ENCODE measurements at regions not wholly inside any gene's neighbourhood (a gene's known extent, or its start where the extent isn't known, plus 50 kb on each side); places are given as distances from the start of the nearest gene placed in this dataset.

- Histone ChIP-seq H3K27me3 (replicated peaks in 2 of 5; ENCODE audit: control insufficient read depth in 4 of 5, insufficient read depth in 5 of 5, low read length in 4 of 5) (no peaks in the 10 kb centered on the region), H3K36me3 (ENCODE audit: control insufficient read depth in 4 of 4, insufficient read depth in 4 of 4, low read length in 3 of 4) (no peaks in the 10 kb centered on the region), H3K4me3 (ENCODE audit: control insufficient read depth in 1 of 7, extremely low read depth in 1 of 7, insufficient read depth in 4 of 7, low read depth in 2 of 7, low read length in 6 of 7) (no peak overlapping the region), H3K4me1 (ENCODE audit: control extremely low read depth in 1 of 4, control insufficient read depth in 4 of 4, insufficient read depth in 4 of 4, low read length in 3 of 4) (no peaks in the 10 kb centered on the region), H3K9me3 (ENCODE audit: control extremely low read depth in 1 of 5, control insufficient read depth in 4 of 5, insufficient read depth in 2 of 5, low read depth in 1 of 5, low read length in 4 of 5) (no peaks in the 10 kb centered on the region), H3K27ac (ENCODE audit: insufficient read depth in 1 of 2, low read depth in 1 of 2, low read length in 2 of 2, poor library complexity in 1 of 2, severe bottlenecking in 2 of 2) (no peak overlapping the region)
- no CpG with 5 or more reads among the region's 3 CpGs for WGBS (ENCODE audit: insufficient coverage)
- DNase-seq = no peak
- POLR2A ChIA-PET = no interaction called here
- CTCF ChIA-PET = interaction anchor here (1.2 kb wide), 1 partner anchor 11 kb away, joined by 4 read pairs; no protein-coding TSS in a partner anchor
These were observed 251.1 kb upstream of the PSMD7 start for GRCh38 chr16:74045513-74045912.

DNA sequence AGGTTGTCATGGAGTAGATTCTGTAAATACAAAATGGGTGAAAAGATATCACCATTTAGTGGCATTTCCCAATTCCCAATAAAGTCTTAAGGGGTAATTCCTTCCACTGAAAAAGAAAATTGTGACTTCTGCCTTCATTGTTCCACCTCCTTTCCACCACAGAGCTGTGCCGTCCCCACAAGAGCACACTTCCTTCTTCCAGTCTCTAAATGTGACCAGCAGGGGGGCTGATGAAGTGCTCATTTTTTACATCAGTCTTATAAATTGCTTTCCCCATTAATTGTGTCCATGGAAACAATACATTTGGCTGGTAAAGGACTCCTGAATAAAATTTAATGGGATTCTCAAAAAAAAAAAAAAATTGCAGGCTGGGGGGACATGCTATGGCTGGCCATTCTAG lies 260.8 kb upstream of the PSMD7 start:
- WGBS (ENCODE audit: insufficient coverage) = 0% methylated on average over 1 of the region's 1 CpG
- POLR2A ChIA-PET = no interaction called here
- no peaks in the 10 kb centered on the region for H3K36me3 ChIP-seq (ENCODE audit: control insufficient read depth in 4 of 4, insufficient read depth in 4 of 4, low read length in 3 of 4)
- DNase-seq = peak; percentile 58 to 80 (median 77)
- CTCF ChIA-PET = interaction anchor here (0.8 to 3.5 kb wide), 5 partner anchors 10 to 71 kb away, joined by 3 to 24 read pairs (median 6); no protein-coding TSS in a partner anchor
- no peak overlapping the region for H3K27ac ChIP-seq (ENCODE audit: insufficient read depth in 1 of 2, low read depth in 1 of 2, low read length in 2 of 2, poor library complexity in 1 of 2, severe bottlenecking in 2 of 2)
- no peaks in the 10 kb centered on the region for H3K9me3 ChIP-seq (ENCODE audit: control extremely low read depth in 1 of 5, control insufficient read depth in 4 of 5, insufficient read depth in 2 of 5, low read depth in 1 of 5, low read length in 4 of 5)
- peaks cover 0 to 3% (median 1%) of the 10 kb centered on the region in 4 experiments for H3K4me1 ChIP-seq (ENCODE audit: control extremely low read depth in 1 of 4, control insufficient read depth in 4 of 4, insufficient read depth in 4 of 4, low read length in 3 of 4)
- H3K4me3 ChIP-seq (ENCODE audit: control insufficient read depth in 1 of 7, extremely low read depth in 1 of 7, insufficient read depth in 4 of 7, low read depth in 2 of 7, low read length in 6 of 7) = no peak overlapping the region
- no peaks in the 10 kb centered on the region for H3K27me3 ChIP-seq (replicated peaks in 2 of 5; ENCODE audit: control insufficient read depth in 4 of 5, insufficient read depth in 5 of 5, low read length in 4 of 5)

GRCh38 chr16:74034862-74035261 lies 261.8 kb upstream of the PSMD7 start:
- Histone ChIP-seq H3K27ac (ENCODE audit: insufficient read depth in 1 of 2, low read depth in 1 of 2, low read length in 2 of 2, poor library complexity in 1 of 2, severe bottlenecking in 2 of 2) (no peak overlapping the region), H3K4me1 (ENCODE audit: control extremely low read depth in 1 of 4, control insufficient read depth in 4 of 4, insufficient read depth in 4 of 4, low read length in 3 of 4) (peaks cover 0 to 3% (median 1%) of the 10 kb centered on the region in 4 experiments), H3K36me3 (ENCODE audit: control insufficient read depth in 4 of 4, insufficient read depth in 4 of 4, low read length in 3 of 4) (no peaks in the 10 kb centered on the region), H3K9me3 (ENCODE audit: control extremely low read depth in 1 of 5, control insufficient read depth in 4 of 5, insufficient read depth in 2 of 5, low read depth in 1 of 5, low read length in 4 of 5) (no peaks in the 10 kb centered on the region), H3K27me3 (replicated peaks in 2 of 5; ENCODE audit: control insufficient read depth in 4 of 5, insufficient read depth in 5 of 5, low read length in 4 of 5) (no peaks in the 10 kb centered on the region), H3K4me3 (ENCODE audit: control insufficient read depth in 1 of 7, extremely low read depth in 1 of 7, insufficient read depth in 4 of 7, low read depth in 2 of 7, low read length in 6 of 7) (no peak overlapping the region)
- ChIA-PET POLR2A (no interaction called here), CTCF (interaction anchor here (0.5 to 3.5 kb wide), 7 partner anchors 10 to 136 kb away, joined by 3 to 24 read pairs (median 4); no protein-coding TSS in a partner anchor)
- WGBS (ENCODE audit: insufficient coverage) = no CpG with 5 or more reads among the region's 4 CpGs
- DNase-seq = peak; percentile 22 to 50 (median 48)

- POLR2A ChIA-PET = no interaction called here
- Histone ChIP-seq H3K9me3 (ENCODE audit: control extremely low read depth in 1 of 5, control insufficient read depth in 4 of 5, insufficient read depth in 2 of 5, low read depth in 1 of 5, low read length in 4 of 5) (no peaks in the 10 kb centered on the region), H3K27ac (ENCODE audit: insufficient read depth in 1 of 2, low read depth in 1 of 2, low read length in 2 of 2, poor library complexity in 1 of 2, severe bottlenecking in 2 of 2) (no peak overlapping the region), H3K4me3 (ENCODE audit: control insufficient read depth in 1 of 7, extremely low read depth in 1 of 7, insufficient read depth in 4 of 7, low read depth in 2 of 7, low read length in 6 of 7) (no peak overlapping the region), H3K4me1 (ENCODE audit: control extremely low read depth in 1 of 4, control insufficient read depth in 4 of 4, insufficient read depth in 4 of 4, low read length in 3 of 4) (peaks cover 0 to 3% (median 1%) of the 10 kb centered on the region in 4 experiments), H3K27me3 (replicated peaks in 2 of 5; ENCODE audit: control insufficient read depth in 4 of 5, insufficient read depth in 5 of 5, low read length in 4 of 5) (no peaks in the 10 kb centered on the region), H3K36me3 (ENCODE audit: control insufficient read depth in 4 of 4, insufficient read depth in 4 of 4, low read length in 3 of 4) (no peaks in the 10 kb centered on the region)
- 83% methylated on average over 8 of the region's 9 CpGs for WGBS (ENCODE audit: insufficient coverage)
- DNase-seq = no peak
- CTCF ChIA-PET = interaction anchor here (0.5 to 3.5 kb wide), 5 partner anchors 9 to 136 kb away, joined by 3 to 24 read pairs (median 6); no protein-coding TSS in a partner anchor
These were observed 262.4 kb upstream of the PSMD7 start for GRCh38 chr16:74034200-74034599.

DNA sequence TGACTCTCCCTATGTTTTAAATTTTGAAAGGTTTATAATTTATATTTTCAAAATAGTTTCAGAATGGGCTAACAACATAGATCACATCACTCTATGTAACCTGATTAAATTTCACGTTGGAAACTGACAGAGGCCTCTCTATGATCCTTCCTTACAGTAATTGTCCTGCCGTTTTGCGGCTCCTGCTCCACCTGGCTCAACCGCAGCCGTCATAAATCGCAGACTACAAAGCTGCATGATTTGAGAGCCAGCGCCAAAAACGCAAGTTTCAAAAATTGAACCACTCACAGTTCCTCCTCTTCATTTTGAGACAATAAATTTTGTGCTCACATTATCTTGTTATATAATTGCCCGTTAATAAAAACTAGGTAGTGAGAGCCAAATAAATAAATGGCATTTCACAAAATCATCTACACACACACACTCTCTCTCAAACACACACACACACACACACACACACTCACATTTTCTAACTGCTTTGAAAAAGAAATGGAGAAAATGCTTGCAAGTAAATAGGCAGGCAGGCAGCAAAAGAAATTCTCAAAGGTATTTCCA lies 263.1 kb upstream of the PSMD7 start:
- peak in 2 of 3 donors; percentile 19 to 44 for DNase-seq
- WGBS (ENCODE audit: insufficient coverage) = 33% methylated on average over 3 of the region's 9 CpGs
- Histone ChIP-seq H3K27ac (ENCODE audit: insufficient read depth in 1 of 2, low read depth in 1 of 2, low read length in 2 of 2, poor library complexity in 1 of 2, severe bottlenecking in 2 of 2) (no peak overlapping the region), H3K36me3 (ENCODE audit: control insufficient read depth in 4 of 4, insufficient read depth in 4 of 4, low read length in 3 of 4) (no peaks in the 10 kb centered on the region), H3K27me3 (replicated peaks in 2 of 5; ENCODE audit: control insufficient read depth in 4 of 5, insufficient read depth in 5 of 5, low read length in 4 of 5) (no peaks in the 10 kb centered on the region), H3K4me1 (ENCODE audit: control extremely low read depth in 1 of 4, control insufficient read depth in 4 of 4, insufficient read depth in 4 of 4, low read length in 3 of 4) (peaks cover 0 to 3% (median 1%) of the 10 kb centered on the region in 4 experiments), H3K4me3 (ENCODE audit: control insufficient read depth in 1 of 7, extremely low read depth in 1 of 7, insufficient read depth in 4 of 7, low read depth in 2 of 7, low read length in 6 of 7) (peak overlapping the region in 1 of 7 experiments; percentile 27), H3K9me3 (ENCODE audit: control extremely low read depth in 1 of 5, control insufficient read depth in 4 of 5, insufficient read depth in 2 of 5, low read depth in 1 of 5, low read length in 4 of 5) (no peaks in the 10 kb centered on the region)
- ChIA-PET CTCF (interaction anchor here (2.4 to 3.5 kb wide), 2 partner anchors 18 to 73 kb away, joined by 6 to 24 read pairs; no protein-coding TSS in a partner anchor), POLR2A (no interaction called here)

DNA sequence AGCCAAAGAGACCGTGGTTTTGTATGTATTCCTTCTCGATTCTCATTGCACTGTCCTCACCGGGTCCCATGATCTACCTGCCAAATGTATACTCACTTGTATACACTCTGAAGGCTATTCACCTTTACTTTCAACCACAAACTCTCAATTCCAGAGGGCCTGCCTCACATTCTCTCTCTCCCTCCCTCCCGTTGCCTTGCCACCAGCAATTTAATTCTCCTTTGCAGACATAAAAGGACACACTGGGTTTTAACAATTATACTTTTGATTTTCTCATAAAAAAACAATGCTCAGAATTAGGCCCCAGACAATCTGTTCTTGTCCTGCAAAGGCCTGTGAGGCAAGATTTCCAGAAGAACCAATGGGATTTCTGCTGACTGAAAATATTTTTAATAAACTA lies 265.1 kb upstream of the PSMD7 start:
- CTCF ChIA-PET = no interaction called here
- H3K36me3 ChIP-seq (ENCODE audit: control insufficient read depth in 4 of 4, insufficient read depth in 4 of 4, low read length in 3 of 4) = no peaks in the 10 kb centered on the region
- no peak overlapping the region for H3K27ac ChIP-seq (ENCODE audit: insufficient read depth in 1 of 2, low read depth in 1 of 2, low read length in 2 of 2, poor library complexity in 1 of 2, severe bottlenecking in 2 of 2)
- no peak overlapping the region for H3K4me3 ChIP-seq (ENCODE audit: control insufficient read depth in 1 of 7, extremely low read depth in 1 of 7, insufficient read depth in 4 of 7, low read depth in 2 of 7, low read length in 6 of 7)
- POLR2A ChIA-PET = no interaction called here
- no peaks in the 10 kb centered on the region for H3K9me3 ChIP-seq (ENCODE audit: control extremely low read depth in 1 of 5, control insufficient read depth in 4 of 5, insufficient read depth in 2 of 5, low read depth in 1 of 5, low read length in 4 of 5)
- DNase-seq = no peak
- WGBS (ENCODE audit: insufficient coverage) = 97% methylated on average over 3 of the region's 4 CpGs
- H3K4me1 ChIP-seq (ENCODE audit: control extremely low read depth in 1 of 4, control insufficient read depth in 4 of 4, insufficient read depth in 4 of 4, low read length in 3 of 4) = peaks cover 0 to 3% (median 1%) of the 10 kb centered on the region in 4 experiments
- H3K27me3 ChIP-seq (replicated peaks in 2 of 5; ENCODE audit: control insufficient read depth in 4 of 5, insufficient read depth in 5 of 5, low read length in 4 of 5) = peaks cover 0 to 3% (median under 1%) of the 10 kb centered on the region in 5 experiments

DNA sequence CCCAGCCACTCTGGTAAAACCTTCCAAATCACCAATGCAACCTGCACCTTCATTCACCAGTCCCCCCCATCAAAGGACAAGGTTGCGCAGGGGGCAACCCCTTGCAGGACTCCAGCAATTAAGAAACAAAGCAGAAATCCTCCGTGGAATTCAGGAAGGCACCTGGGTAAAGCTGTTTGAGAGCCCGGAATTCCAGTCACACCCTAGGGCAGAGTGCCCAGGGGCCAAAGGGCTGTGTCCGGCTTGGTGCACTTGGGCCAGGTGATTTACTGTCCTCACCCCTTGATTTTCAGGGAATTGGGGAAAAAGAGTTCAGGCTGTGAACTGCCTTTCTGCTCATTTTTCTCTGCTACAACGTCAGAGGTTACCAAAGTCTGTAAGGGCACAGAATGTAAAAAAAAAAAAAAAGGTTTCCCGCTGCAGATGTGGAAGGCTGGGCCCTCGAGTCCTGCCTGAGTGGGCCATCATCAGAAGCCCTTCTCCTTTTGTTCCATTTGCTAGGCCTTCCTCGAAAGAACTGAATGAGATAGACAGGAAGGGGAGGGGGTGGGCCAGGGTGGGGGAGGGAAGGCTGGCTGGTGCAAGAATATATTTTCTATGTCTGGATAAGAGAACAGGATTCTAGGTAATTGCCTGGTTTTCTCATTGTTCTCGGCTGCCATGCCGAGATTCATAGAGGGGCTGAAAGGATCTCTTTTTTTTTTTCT lies 266.5 kb upstream of the PSMD7 start:
- Histone ChIP-seq H3K4me3 (ENCODE audit: control insufficient read depth in 1 of 7, extremely low read depth in 1 of 7, insufficient read depth in 4 of 7, low read depth in 2 of 7, low read length in 6 of 7) (no peak overlapping the region), H3K27me3 (replicated peaks in 2 of 5; ENCODE audit: control insufficient read depth in 4 of 5, insufficient read depth in 5 of 5, low read length in 4 of 5) (peaks cover 0 to 12% (median 8%) of the 10 kb centered on the region in 5 experiments), H3K4me1 (ENCODE audit: control extremely low read depth in 1 of 4, control insufficient read depth in 4 of 4, insufficient read depth in 4 of 4, low read length in 3 of 4) (no peaks in the 10 kb centered on the region), H3K36me3 (ENCODE audit: control insufficient read depth in 4 of 4, insufficient read depth in 4 of 4, low read length in 3 of 4) (no peaks in the 10 kb centered on the region), H3K27ac (ENCODE audit: insufficient read depth in 1 of 2, low read depth in 1 of 2, low read length in 2 of 2, poor library complexity in 1 of 2, severe bottlenecking in 2 of 2) (no peak overlapping the region), H3K9me3 (ENCODE audit: control extremely low read depth in 1 of 5, control insufficient read depth in 4 of 5, insufficient read depth in 2 of 5, low read depth in 1 of 5, low read length in 4 of 5) (no peaks in the 10 kb centered on the region)
- 88% methylated on average over 5 of the region's 10 CpGs for WGBS (ENCODE audit: insufficient coverage)
- DNase-seq = no peak
- ChIA-PET POLR2A (no interaction called here), CTCF (interaction anchor here (0.5 kb wide), 1 partner anchor 93 kb away, joined by 3 read pairs; no protein-coding TSS in a partner anchor)

All from common myeloid progenitor, CD34-positive (primary cell).